ENCODE measurements at regions not wholly inside any gene's neighbourhood (a gene's known extent, or its start where the extent isn't known, plus 50 kb on each side); places are given as distances from the start of the nearest gene placed in this dataset.

DNA sequence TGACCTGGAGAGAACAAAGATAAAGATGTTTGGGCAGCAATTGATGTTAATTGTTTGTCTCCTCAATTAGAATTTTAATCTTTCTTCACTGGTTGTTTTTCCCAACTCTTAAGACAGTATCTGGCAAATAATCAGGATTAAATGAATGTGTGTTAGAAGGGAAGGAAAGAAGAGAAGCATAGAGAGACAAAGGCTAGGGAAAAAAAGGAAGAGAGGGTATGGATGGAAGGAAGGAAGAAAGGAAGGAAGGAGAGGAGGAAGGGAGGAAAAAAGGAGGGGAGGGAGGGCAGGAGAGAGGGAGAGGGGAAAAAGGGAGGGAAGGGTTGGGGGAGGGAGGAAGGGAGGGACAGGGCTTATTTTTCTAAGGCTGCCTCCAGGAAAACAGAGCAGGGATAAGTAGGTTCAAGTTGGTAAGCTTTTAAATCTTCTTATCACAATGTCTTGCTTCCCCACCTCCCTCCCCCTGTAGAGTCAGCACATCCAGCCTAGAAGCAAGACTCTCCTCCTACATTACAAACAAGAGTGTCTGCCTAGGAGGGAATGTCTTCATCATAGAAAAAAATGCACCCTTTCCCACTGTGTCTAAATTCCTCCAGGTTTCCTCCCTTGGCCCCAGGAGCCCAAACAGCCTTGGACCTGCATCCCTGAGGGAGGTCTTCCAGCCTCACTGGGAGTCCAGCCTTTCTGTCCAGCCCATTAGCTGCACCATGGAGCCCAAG is 447.8 kb upstream of the JARID2 start:
- TF ChIP-seq, protein P1, sequence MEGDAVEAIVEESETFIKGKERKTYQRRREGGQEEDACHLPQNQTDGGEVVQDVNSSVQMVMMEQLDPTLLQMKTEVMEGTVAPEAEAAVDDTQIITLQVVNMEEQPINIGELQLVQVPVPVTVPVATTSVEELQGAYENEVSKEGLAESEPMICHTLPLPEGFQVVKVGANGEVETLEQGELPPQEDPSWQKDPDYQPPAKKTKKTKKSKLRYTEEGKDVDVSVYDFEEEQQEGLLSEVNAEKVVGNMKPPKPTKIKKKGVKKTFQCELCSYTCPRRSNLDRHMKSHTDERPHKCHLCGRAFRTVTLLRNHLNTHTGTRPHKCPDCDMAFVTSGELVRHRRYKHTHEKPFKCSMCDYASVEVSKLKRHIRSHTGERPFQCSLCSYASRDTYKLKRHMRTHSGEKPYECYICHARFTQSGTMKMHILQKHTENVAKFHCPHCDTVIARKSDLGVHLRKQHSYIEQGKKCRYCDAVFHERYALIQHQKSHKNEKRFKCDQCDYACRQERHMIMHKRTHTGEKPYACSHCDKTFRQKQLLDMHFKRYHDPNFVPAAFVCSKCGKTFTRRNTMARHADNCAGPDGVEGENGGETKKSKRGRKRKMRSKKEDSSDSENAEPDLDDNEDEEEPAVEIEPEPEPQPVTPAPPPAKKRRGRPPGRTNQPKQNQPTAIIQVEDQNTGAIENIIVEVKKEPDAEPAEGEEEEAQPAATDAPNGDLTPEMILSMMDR (IDR thresholded peaks at IDR 0.05; ENCODE audit: insufficient read depth, low read depth, low read length), result no peak
- no peak for TF ChIP-seq EZH2 (IDR thresholded peaks at IDR 0.05; ENCODE audit: insufficient read depth, low read length)
